GM18517 (cell line): ENCODE measurements at regions not wholly inside any gene's neighbourhood (a gene's known extent, or its start where the extent isn't known, plus 50 kb on each side); places are given as distances from the start of the nearest gene placed in this dataset.

ENCODE experiments used
- ATAC-seq: cut with Tn5 transposase; IDR thresholded peaks from one replicate; pipeline ENCODE4 v1.9.1; 2021; ENCODE audit warnings: mild to moderate bottlenecking, moderate library complexity; ENCODE audit not compliant: unreplicated experiment

GRCh38 chr13:78029901-78030300 is 111.3 kb upstream of the EDNRB start:
- ATAC-seq = no peak

GRCh38 chr13:78028960-78029359 is 110.3 kb upstream of the EDNRB start:
- ATAC-seq = no peak

- ATAC-seq = no peak
These were observed 106.4 kb upstream of the EDNRB start for GRCh38 chr13:78024996-78025395.

- peak; percentile 100 for ATAC-seq
These were observed 103.7 kb upstream of the EDNRB start for GRCh38 chr13:78022164-78022877.

GRCh38 chr13:78020861-78021260 is 102.2 kb upstream of the EDNRB start:
- no peak for ATAC-seq

GRCh38 chr13:78015782-78016181 is 97.2 kb upstream of the EDNRB start:
- ATAC-seq = no peak

- no peak for ATAC-seq
These were observed 93.4 kb upstream of the EDNRB start for GRCh38 chr13:78012046-78012445.

- no peak for ATAC-seq
These were observed 86.2 kb upstream of the EDNRB start for GRCh38 chr13:78004821-78005220.

- ATAC-seq = no peak
These were observed 81.1 kb upstream of the EDNRB start for GRCh38 chr13:77999746-78000145.

- ATAC-seq = no peak
These were observed 75.5 kb upstream of the EDNRB start for GRCh38 chr13:77994166-77994565.

- no peak for ATAC-seq
These were observed 72.4 kb upstream of the EDNRB start for GRCh38 chr13:77991003-77991402.

GRCh38 chr13:77989281-77989680 is 70.7 kb upstream of the EDNRB start:
- no peak for ATAC-seq

GRCh38 chr13:77988355-77988754 is 69.7 kb upstream of the EDNRB start:
- no peak for ATAC-seq

- ATAC-seq = no peak
These were observed 68.1 kb upstream of the EDNRB start for GRCh38 chr13:77986713-77987112.

GRCh38 chr13:77985866-77986636 is 67.4 kb upstream of the EDNRB start:
- ATAC-seq = no peak

GRCh38 chr13:77981281-77981881 is 62.8 kb upstream of the EDNRB start:
- ATAC-seq = no peak

- no peak for ATAC-seq
These were observed 62.0 kb upstream of the EDNRB start for GRCh38 chr13:77980592-77980991.

GRCh38 chr13:77979721-77980385 is 61.2 kb upstream of the EDNRB start:
- no peak for ATAC-seq

GRCh38 chr13:77975358-77976042 is 56.9 kb upstream of the EDNRB start:
- no peak for ATAC-seq

GRCh38 chr13:77969299-77969698 is 50.7 kb upstream of the EDNRB start:
- ATAC-seq = no peak
